Activated CD8-positive, alpha-beta T cell treated with anti-CD3 and anti-CD28 coated beads for 36 hours (primary cell): ENCODE measurements at regions not wholly inside any gene's neighbourhood (a gene's known extent, or its start where the extent isn't known, plus 50 kb on each side); places are given as distances from the start of the nearest gene placed in this dataset.

ENCODE experiments used
- ATAC-seq: fragments of 200-7000 bp; cut with Tn5 transposase; one replicate; pipeline ENCODE4 v1.10.0; 2021; ENCODE audit warnings: mild to moderate bottlenecking, moderate library complexity
- CTCF ChIA-PET: fragments of 350-600 bp; sonication (Branson Sonifier 250); formaldehyde crosslinking; loops from one replicate; lab custom pipeline; 2021; ENCODE audit warnings: antibody characterized with exemption; lab: Charles Lee
- POLR2A ChIA-PET: fragments of 350-600 bp; sonication (Branson Sonifier 250); formaldehyde crosslinking; loops from one replicate; lab custom pipeline; 2021; ENCODE audit warnings: antibody characterized with exemption; lab: Charles Lee
- DNase-seq: peaks from one replicate; pipeline ENCODE4 v3.0.0-alpha.2; 2020
- H3K27ac Mint-ChIP-seq: one replicate; pipeline ENCODE4 v1.8.0; 2021; ENCODE audit warnings: mild to moderate bottlenecking, mixed read lengths
- H3K27me3 Mint-ChIP-seq: one replicate; pipeline ENCODE4 v1.8.0; 2021; ENCODE audit warnings: mixed read lengths
- H3K36me3 Mint-ChIP-seq: one replicate; pipeline ENCODE4 v1.8.0; 2021; ENCODE audit warnings: low read depth, mixed read lengths
- H3K4me1 Mint-ChIP-seq: one replicate; pipeline ENCODE4 v1.8.0; 2021; ENCODE audit warnings: low read depth, mixed read lengths
- H3K4me3 Mint-ChIP-seq: one replicate; pipeline ENCODE4 v1.8.0; 2021; ENCODE audit warnings: mild to moderate bottlenecking, moderate library complexity, mixed read lengths
- H3K9me3 Mint-ChIP-seq: one replicate; pipeline ENCODE4 v1.8.0; 2021; ENCODE audit warnings: mixed read lengths
- intact Hi-C: fragments of 100-400 bp; cut with micrococcal nuclease; formaldehyde crosslinking; loops from one replicate; pipeline ENCODE4 v1.10.0; 2022
- TF ChIP-seq, protein P1 (sequence below): fragments of 200-600 bp; IDR thresholded peaks from one replicate; pipeline ENCODE4 v1.8.0; 2022; ENCODE audit warnings: antibody characterized with exemption, mild to moderate bottlenecking

DNA sequence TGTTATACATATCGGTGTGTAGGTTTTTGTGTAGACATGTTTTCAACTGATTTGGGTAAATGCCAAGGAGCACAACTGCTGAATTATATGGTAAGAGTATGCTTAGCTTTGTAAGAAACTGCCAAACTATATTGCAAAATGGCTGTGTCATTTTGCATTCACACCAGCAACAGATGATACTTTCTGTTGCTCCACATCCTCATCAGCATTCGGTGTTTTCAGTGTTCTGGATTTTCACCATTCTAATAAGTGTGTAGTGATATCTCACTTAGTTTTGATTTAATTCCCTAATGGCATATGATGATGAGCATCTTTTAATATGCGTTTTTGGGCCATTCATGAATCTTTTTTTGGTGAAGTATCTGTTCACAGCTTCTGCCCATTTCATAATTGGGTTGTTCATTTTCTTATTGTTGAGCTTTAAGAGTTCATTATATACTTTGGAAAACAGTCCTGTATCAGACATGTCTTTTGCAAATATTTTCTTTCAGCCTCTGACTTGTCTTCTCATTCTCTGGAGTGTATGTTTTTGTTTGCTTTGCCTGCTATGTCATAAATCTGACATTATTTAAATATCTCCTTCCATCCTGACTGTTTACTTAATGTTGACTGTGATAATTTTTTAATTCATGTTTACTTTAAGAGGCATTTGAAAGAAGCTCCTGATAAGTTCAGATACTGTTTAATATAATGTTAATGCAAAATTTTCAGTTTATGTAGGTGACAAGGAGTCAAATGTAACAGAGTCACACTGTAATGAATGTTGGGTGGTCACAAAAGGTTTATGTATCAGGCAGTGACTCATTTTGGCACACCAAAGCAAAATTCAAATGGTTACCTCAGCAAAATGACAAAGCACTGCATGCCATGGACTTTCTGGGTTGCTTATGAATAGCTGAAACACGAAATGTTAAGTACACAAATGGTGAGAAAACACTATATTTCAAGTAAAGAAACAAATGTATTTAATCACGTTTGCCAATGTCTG lies 181.1 kb upstream of the DAB2 start:
- H3K27ac Mint-ChIP-seq, result no peak overlapping the region
- CTCF ChIA-PET, result interaction anchor here (0.9 kb wide), 1 partner anchor 20 kb away, joined by 4 read pairs; no protein-coding TSS in a partner anchor
- no peak overlapping the region for H3K4me3 Mint-ChIP-seq
- no peaks in the 10 kb centered on the region for H3K36me3 Mint-ChIP-seq
- no peak for DNase-seq
- no peak for ATAC-seq
- peaks cover 10% of the 10 kb centered on the region for H3K27me3 Mint-ChIP-seq
- no peaks in the 10 kb centered on the region for H3K9me3 Mint-ChIP-seq
- H3K4me1 Mint-ChIP-seq, result no peaks in the 10 kb centered on the region
- intact Hi-C loops, result no loop called here
- POLR2A ChIA-PET, result no interaction called here
- TF ChIP-seq, protein P1, sequence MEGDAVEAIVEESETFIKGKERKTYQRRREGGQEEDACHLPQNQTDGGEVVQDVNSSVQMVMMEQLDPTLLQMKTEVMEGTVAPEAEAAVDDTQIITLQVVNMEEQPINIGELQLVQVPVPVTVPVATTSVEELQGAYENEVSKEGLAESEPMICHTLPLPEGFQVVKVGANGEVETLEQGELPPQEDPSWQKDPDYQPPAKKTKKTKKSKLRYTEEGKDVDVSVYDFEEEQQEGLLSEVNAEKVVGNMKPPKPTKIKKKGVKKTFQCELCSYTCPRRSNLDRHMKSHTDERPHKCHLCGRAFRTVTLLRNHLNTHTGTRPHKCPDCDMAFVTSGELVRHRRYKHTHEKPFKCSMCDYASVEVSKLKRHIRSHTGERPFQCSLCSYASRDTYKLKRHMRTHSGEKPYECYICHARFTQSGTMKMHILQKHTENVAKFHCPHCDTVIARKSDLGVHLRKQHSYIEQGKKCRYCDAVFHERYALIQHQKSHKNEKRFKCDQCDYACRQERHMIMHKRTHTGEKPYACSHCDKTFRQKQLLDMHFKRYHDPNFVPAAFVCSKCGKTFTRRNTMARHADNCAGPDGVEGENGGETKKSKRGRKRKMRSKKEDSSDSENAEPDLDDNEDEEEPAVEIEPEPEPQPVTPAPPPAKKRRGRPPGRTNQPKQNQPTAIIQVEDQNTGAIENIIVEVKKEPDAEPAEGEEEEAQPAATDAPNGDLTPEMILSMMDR, result no peak

DNA sequence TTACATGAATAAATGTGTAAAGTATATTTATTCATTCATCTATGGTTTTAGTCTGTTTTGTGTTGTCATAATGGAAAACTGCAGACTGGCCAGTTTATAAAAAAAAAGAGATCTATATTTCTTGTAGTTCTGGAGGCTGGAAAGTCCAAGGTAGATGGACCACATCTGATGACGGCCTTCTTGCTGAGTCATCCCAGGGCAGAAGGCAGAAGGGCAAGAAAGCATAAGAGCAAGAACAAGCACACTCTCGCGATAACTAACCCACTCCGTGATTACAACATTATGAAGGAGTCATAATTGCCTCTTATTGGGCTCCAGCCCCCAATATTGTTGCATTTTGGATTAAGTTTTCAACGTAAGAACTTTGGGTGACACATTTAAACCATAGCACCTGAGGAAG lies 180.4 kb upstream of the DAB2 start:
- H3K36me3 Mint-ChIP-seq, result no peaks in the 10 kb centered on the region
- POLR2A ChIA-PET, result no interaction called here
- no peaks in the 10 kb centered on the region for H3K9me3 Mint-ChIP-seq
- intact Hi-C loops, result no loop called here
- TF ChIP-seq, protein P1, result no peak
- no peak overlapping the region for H3K4me3 Mint-ChIP-seq
- H3K27ac Mint-ChIP-seq, result no peak overlapping the region
- DNase-seq (no peak), ATAC-seq (no peak)
- CTCF ChIA-PET, result interaction anchor here (1.0 kb wide), 1 partner anchor 11 kb away, joined by 3 read pairs; no protein-coding TSS in a partner anchor
- H3K4me1 Mint-ChIP-seq, result no peaks in the 10 kb centered on the region
- peaks cover 10% of the 10 kb centered on the region for H3K27me3 Mint-ChIP-seq

DNA sequence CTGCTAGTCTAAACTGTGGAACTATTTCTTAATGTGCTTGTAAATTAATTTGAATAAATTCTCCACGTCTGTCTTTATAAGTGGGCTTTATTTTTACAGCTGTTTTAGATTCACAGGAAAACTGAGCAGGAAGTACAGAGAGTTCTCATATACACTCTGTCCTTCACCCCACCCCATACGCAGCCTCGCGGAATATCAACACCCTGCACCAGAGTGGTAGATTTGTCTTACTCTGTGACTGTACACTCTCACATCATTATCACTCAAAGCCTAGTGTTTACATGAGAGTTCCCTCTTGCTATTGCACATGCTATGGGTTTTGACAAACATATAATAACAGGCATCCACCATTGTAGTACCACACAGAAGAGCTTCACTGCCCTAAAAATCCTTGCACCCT lies 179.7 kb upstream of the DAB2 start:
- no peaks in the 10 kb centered on the region for H3K4me1 Mint-ChIP-seq
- intact Hi-C loops, result no loop called here
- TF ChIP-seq, protein P1, result no peak
- no peak overlapping the region for H3K4me3 Mint-ChIP-seq
- no peak for DNase-seq
- peaks cover 10% of the 10 kb centered on the region for H3K27me3 Mint-ChIP-seq
- POLR2A ChIA-PET, result no interaction called here
- no peak overlapping the region for H3K27ac Mint-ChIP-seq
- ATAC-seq, result no peak
- no peaks in the 10 kb centered on the region for H3K36me3 Mint-ChIP-seq
- CTCF ChIA-PET, result interaction anchor here (1.0 kb wide), 1 partner anchor 10 kb away, joined by 3 read pairs; no protein-coding TSS in a partner anchor
- H3K9me3 Mint-ChIP-seq, result no peaks in the 10 kb centered on the region

DNA sequence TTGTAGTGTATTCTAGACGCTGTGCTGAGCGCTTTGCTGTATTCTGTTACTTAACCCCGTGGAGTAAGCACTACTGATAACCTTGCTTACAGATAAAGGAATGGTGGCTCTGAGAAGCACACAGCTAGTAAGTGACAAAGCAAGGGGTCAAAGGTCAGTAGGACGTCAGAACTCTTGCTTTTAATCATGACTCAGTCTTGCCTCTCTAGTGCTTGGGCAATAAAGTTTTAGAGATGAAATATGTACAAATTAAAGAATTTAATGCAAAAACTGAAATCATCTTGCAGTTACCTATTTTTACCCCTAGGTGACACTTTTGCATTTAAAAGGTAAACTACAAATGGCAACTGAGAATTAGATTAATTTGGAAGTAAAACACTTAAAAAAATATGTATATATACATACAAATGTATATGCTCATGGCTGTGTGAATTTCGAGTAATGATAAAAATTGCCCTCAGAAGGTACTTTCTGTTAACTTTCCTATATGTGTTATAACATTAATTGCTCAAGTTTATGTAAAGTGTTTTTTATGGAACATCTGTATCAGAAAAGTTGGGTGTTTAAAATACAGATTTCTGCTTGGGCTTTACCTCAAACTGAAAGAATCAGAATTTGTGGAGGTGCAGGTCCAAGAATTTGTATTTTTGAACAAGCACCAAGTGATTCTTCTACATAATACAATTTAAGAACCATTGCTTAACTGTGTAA lies 175.1 kb upstream of the DAB2 start:
- H3K36me3 Mint-ChIP-seq, result no peaks in the 10 kb centered on the region
- H3K4me3 Mint-ChIP-seq, result no peak overlapping the region
- intact Hi-C loops, result no loop called here
- TF ChIP-seq, protein P1, result peak; percentile 71
- H3K9me3 Mint-ChIP-seq, result no peaks in the 10 kb centered on the region
- ChIA-PET POLR2A (interaction anchor here (0.7 kb wide), 1 partner anchor 599 kb away, joined by 3 read pairs; no protein-coding TSS in a partner anchor), CTCF (interaction anchor here (1.0 to 1.1 kb wide), 4 partner anchors 13 to 69 kb away, joined by 3 to 4 read pairs (median 4); no protein-coding TSS in a partner anchor)
- H3K27ac Mint-ChIP-seq, result no peak overlapping the region
- peaks cover 12% of the 10 kb centered on the region for H3K27me3 Mint-ChIP-seq
- no peaks in the 10 kb centered on the region for H3K4me1 Mint-ChIP-seq
- no peak for DNase-seq
- ATAC-seq, result no peak
